PC-9 (cell line): ENCODE measurements at regions not wholly inside any gene's neighbourhood (a gene's known extent, or its start where the extent isn't known, plus 50 kb on each side); places are given as distances from the start of the nearest gene placed in this dataset.

Source experiments
- BruUV-seq: library from RNA; stranded (reverse); fragments of 400-500 nt; replicated peaks from 2 replicates; lab custom pipeline; 2021; lab: Mats Ljungman, UMichigan
- CTCF ChIA-PET: fragments of 300-600 bp; sonication (Branson Sonifier 250); formaldehyde crosslinking; loops from one replicate; lab custom pipeline; 2022; ENCODE audit warnings: antibody characterized with exemption; lab: Charles Lee
- POLR2A ChIA-PET: fragments of 300-600 bp; sonication (Branson Sonifier 250); formaldehyde crosslinking; loops from one replicate; lab custom pipeline; 2022; ENCODE audit warnings: antibody characterized with exemption; ENCODE audit not compliant: unreplicated experiment; lab: Charles Lee
- DNase-seq, 2 experiments: peaks; one replicate each; pipeline versions ENCODE4 v3.0.0 to v3.0.0-alpha.2; 2015 to 2022; ENCODE audit warnings: mixed read lengths in 1 of 2
- H2AFZ ChIP-seq: fragments of 200-600 bp; sonication (generic); 2 replicates; pipeline ENCODE4 v1.8.1; 2017; ENCODE audit warnings: antibody characterized with exemption
- H3F3A ChIP-seq: fragments of 200-600 bp; sonication (generic); 2 replicates; pipeline ENCODE4 v1.8.1; 2017; ENCODE audit warnings: antibody characterized with exemption, mild to moderate bottlenecking, low read depth; ENCODE audit not compliant: insufficient read depth
- H3K27ac ChIP-seq: fragments of 200-600 bp; sonication (generic); 2 replicates; pipeline ENCODE4 v1.6.1; 2016; ENCODE audit warnings: mixed run types
- H3K27me3 ChIP-seq: fragments of 200-600 bp; sonication (generic); 2 replicates; pipeline ENCODE4 v1.6.1; 2016; ENCODE audit warnings: low read depth, mixed run types; ENCODE audit not compliant: insufficient read depth
- H3K36me3 ChIP-seq: fragments of 200-600 bp; sonication (generic); 2 replicates; pipeline ENCODE4 v1.6.1; 2016; ENCODE audit warnings: low read depth, mixed run types
- H3K4me1 ChIP-seq: fragments of 200-600 bp; sonication (generic); replicated peaks from 2 replicates; pipeline ENCODE4 v1.6.1; 2016; ENCODE audit warnings: mixed run types; ENCODE audit not compliant: insufficient read depth
- H3K4me2 ChIP-seq: fragments of 200-600 bp; sonication (generic); 2 replicates; pipeline ENCODE4 v1.6.1; 2017; ENCODE audit warnings: mixed run types
- H3K4me3 ChIP-seq: fragments of 200-600 bp; sonication (generic); 2 replicates; pipeline ENCODE4 v1.6.1; 2016; ENCODE audit warnings: mixed run types
- H3K79me2 ChIP-seq: fragments of 200-600 bp; sonication (generic); 2 replicates; pipeline ENCODE4 v1.6.1; 2017; ENCODE audit warnings: low read depth, mixed run types
- H3K9me2 ChIP-seq: fragments of 200-600 bp; sonication (generic); 2 replicates; pipeline ENCODE4 v1.8.1; 2017; ENCODE audit warnings: mild to moderate bottlenecking; ENCODE audit not compliant: insufficient read depth
- H3K9me3 ChIP-seq: fragments of 200-600 bp; sonication (generic); 2 replicates; pipeline ENCODE4 v1.8.1; 2016; ENCODE audit warnings: low read depth; ENCODE audit not compliant: insufficient read depth
- H4K20me1 ChIP-seq: fragments of 200-600 bp; sonication (generic); 2 replicates; pipeline ENCODE4 v1.8.1; 2017; ENCODE audit not compliant: insufficient read depth
- CTCF ChIP-seq: fragments of 200-600 bp; sonication (generic); conservative IDR thresholded peaks from 2 replicates; pipeline ENCODE4 v1.6.1; 2017; ENCODE audit warnings: mixed run types, antibody characterized with exemption, mild to moderate bottlenecking, moderate library complexity
- EZH2 ChIP-seq: fragments of 200-600 bp; sonication (generic); IDR thresholded peaks from 2 replicates; pipeline ENCODE4 v1.8.0; 2017; ENCODE audit warnings: antibody characterized with exemption, low read depth
- intact Hi-C: fragments of 100-400 bp; cut with micrococcal nuclease; formaldehyde crosslinking; loops from one replicate; pipeline ENCODE4 v1.10.0; 2022; ENCODE audit not compliant: unreplicated experiment

- TF ChIP-seq CTCF (no peak), EZH2 (no peak)
- Histone ChIP-seq H3K27ac (no peak overlapping the region), H3K4me1 (no peaks in the 10 kb centered on the region), H3K79me2 (no peaks in the 10 kb centered on the region), H4K20me1 (no peaks in the 10 kb centered on the region), H3K27me3 (no peaks in the 10 kb centered on the region), H3K4me2 (no peak overlapping the region), H3F3A (no peaks in the 10 kb centered on the region), H2AFZ (no peak overlapping the region), H3K9me3 (no peaks in the 10 kb centered on the region), H3K4me3 (no peak overlapping the region), H3K9me2 (no peaks in the 10 kb centered on the region), H3K36me3 (no peaks in the 10 kb centered on the region)
- CTCF ChIA-PET: no interaction called here
- intact Hi-C loops: no loop called here
- POLR2A ChIA-PET: interaction anchor here (0.7 kb wide), 1 partner anchor 1550 kb away, joined by 3 read pairs; no protein-coding TSS in a partner anchor
- BruUV-seq: no TSS peak
- no peak for DNase-seq
These were observed 924.0 kb downstream of the LTN1 start for GRCh38 chr21:28068455-28069358.

- H3K27ac ChIP-seq: no peak overlapping the region
- H4K20me1 ChIP-seq: no peaks in the 10 kb centered on the region
- BruUV-seq: no TSS peak
- no peak overlapping the region for H3K4me3 ChIP-seq
- H3K36me3 ChIP-seq: no peaks in the 10 kb centered on the region
- no peak for DNase-seq
- POLR2A ChIA-PET: no interaction called here
- H3K4me1 ChIP-seq: no peaks in the 10 kb centered on the region
- H3K4me2 ChIP-seq: no peak overlapping the region
- no peak overlapping the region for H2AFZ ChIP-seq
- no peaks in the 10 kb centered on the region for H3K27me3 ChIP-seq
- TF ChIP-seq EZH2 (no peak), CTCF (no peak)
- no peaks in the 10 kb centered on the region for H3K79me2 ChIP-seq
- intact Hi-C loops: no loop called here
- H3K9me2 ChIP-seq: no peaks in the 10 kb centered on the region
- no peaks in the 10 kb centered on the region for H3F3A ChIP-seq
- no peaks in the 10 kb centered on the region for H3K9me3 ChIP-seq
- CTCF ChIA-PET: interaction anchor here (0.6 kb wide), 1 partner anchor 24 kb away, joined by 4 read pairs; no protein-coding TSS in a partner anchor
These were observed 925.9 kb downstream of the LTN1 start for GRCh38 chr21:28066596-28067387.

GRCh38 chr21:28066076-28066475 lies 926.6 kb downstream of the LTN1 start:
- intact Hi-C loops: no loop called here
- CTCF ChIA-PET: interaction anchor here (0.6 kb wide), 1 partner anchor 25 kb away, joined by 4 read pairs; no protein-coding TSS in a partner anchor

More at GRCh38 chr21:28066076-28066475, 926.6 kb downstream of the LTN1 start:
- Histone ChIP-seq H2AFZ (no peak overlapping the region), H3K4me3 (no peak overlapping the region), H3F3A (no peaks in the 10 kb centered on the region), H3K9me3 (no peaks in the 10 kb centered on the region), H3K79me2 (no peaks in the 10 kb centered on the region), H3K36me3 (no peaks in the 10 kb centered on the region), H3K27me3 (no peaks in the 10 kb centered on the region), H3K27ac (no peak overlapping the region), H4K20me1 (no peaks in the 10 kb centered on the region), H3K4me1 (no peaks in the 10 kb centered on the region), H3K4me2 (no peak overlapping the region), H3K9me2 (no peaks in the 10 kb centered on the region)
- TF ChIP-seq EZH2: no peak
- no peak for TF ChIP-seq CTCF
- no peak for DNase-seq
- no TSS peak for BruUV-seq
- POLR2A ChIA-PET: no interaction called here
